Breast epithelium (tissue), 3 donors: ENCODE measurements at regions not wholly inside any gene's neighbourhood (a gene's known extent, or its start where the extent isn't known, plus 50 kb on each side); places are given as distances from the start of the nearest gene placed in this dataset.
"Not testable (repeated sequence)": the region's sequence is repeated elsewhere in the genome, so short reads cannot be mapped to it uniquely, and the experiment has no call there.

Experiments used
- POLR2AphosphoS5 ChIP-seq, 3 donors: sonication (generic); formaldehyde crosslinking; IDR thresholded peaks; one replicate each; pipeline ENCODE4 v1.6.1; 2017; ENCODE audit warnings: antibody characterized with exemption in 3 of 3
- TF ChIP-seq, protein P1 (sequence below), 3 donors: fragments of 450-650 bp; IDR thresholded peaks; one replicate each; pipeline ENCODE4 v1.5.1; 2016 to 2017; ENCODE audit warnings: antibody characterized with exemption in 3 of 3, mild to moderate bottlenecking in 3 of 3, moderate library complexity in 3 of 3

DNA sequence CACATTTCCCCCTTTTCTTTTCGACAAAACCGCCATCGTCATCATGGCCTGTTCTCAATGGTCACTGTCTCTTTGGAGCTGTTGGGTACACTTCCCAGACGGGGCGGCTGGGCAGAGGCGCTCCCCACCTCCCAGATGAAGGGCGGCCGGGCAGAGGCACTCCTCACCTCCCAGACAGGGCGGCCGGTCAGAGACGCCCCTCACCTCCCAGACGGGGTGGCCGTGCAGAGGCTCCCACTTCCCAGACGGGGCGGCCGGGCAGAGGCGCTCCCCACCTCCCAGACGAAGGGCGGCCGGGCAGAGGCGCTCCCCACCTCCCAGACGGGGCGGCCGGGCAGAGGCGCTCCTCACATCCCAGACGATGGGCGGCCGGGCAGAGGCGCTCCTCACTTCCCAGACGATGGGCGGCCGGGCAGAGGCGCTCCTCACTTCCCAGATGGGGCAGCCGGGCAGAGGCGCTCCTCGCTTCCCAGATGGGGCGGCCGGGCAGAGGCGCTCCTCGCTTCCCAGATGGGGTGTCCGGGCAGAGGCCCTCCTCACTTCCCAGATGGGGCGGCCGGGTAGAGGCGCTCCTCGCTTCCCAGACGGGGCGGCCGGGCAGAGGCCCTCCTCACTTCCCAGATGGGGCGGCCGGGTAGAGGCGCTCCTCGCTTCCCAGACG, 82.6 kb upstream of the TFPI start:
- TF ChIP-seq, protein P1, sequence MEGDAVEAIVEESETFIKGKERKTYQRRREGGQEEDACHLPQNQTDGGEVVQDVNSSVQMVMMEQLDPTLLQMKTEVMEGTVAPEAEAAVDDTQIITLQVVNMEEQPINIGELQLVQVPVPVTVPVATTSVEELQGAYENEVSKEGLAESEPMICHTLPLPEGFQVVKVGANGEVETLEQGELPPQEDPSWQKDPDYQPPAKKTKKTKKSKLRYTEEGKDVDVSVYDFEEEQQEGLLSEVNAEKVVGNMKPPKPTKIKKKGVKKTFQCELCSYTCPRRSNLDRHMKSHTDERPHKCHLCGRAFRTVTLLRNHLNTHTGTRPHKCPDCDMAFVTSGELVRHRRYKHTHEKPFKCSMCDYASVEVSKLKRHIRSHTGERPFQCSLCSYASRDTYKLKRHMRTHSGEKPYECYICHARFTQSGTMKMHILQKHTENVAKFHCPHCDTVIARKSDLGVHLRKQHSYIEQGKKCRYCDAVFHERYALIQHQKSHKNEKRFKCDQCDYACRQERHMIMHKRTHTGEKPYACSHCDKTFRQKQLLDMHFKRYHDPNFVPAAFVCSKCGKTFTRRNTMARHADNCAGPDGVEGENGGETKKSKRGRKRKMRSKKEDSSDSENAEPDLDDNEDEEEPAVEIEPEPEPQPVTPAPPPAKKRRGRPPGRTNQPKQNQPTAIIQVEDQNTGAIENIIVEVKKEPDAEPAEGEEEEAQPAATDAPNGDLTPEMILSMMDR (IDR thresholded peaks at IDR 0.05): not testable (repeated sequence)
- TF ChIP-seq POLR2AphosphoS5 (IDR thresholded peaks at IDR 0.05): not testable (repeated sequence)
